OCI-LY7 (cell line): ENCODE measurements at regions not wholly inside any gene's neighbourhood (a gene's known extent, or its start where the extent isn't known, plus 50 kb on each side); places are given as distances from the start of the nearest gene placed in this dataset.
"Not testable (repeated sequence)": the region's sequence is repeated elsewhere in the genome, so short reads cannot be mapped to it uniquely, and the experiment has no call there.

Experiments used
- BruUV-seq: library from RNA; stranded (reverse); fragments of 400-500 nt; replicated peaks from 2 replicates; lab custom pipeline; 2021; lab: Mats Ljungman, UMichigan
- CTCF ChIA-PET: fragments of 300-600 bp; sonication (Branson Sonifier 250); formaldehyde crosslinking; loops from one replicate; lab custom pipeline; 2022; ENCODE audit warnings: antibody characterized with exemption; ENCODE audit not compliant: unreplicated experiment; lab: Charles Lee
- POLR2A ChIA-PET: fragments of 300-600 bp; sonication (Branson Sonifier 250); formaldehyde crosslinking; loops from one replicate; lab custom pipeline; 2022; ENCODE audit warnings: antibody characterized with exemption; lab: Charles Lee
- DNase-seq: peaks from one replicate; pipeline ENCODE4 v3.0.0-alpha.2; 2015; ENCODE audit warnings: low spot score
- H2AFZ ChIP-seq: fragments of 200-600 bp; sonication (generic), shearing (Covaris generic); 2 replicates; pipeline ENCODE4 v1.6.1; 2014; ENCODE audit warnings: mild to moderate bottlenecking, antibody characterized with exemption, low read length, moderate library complexity
- H3K27ac ChIP-seq: fragments of 200-600 bp; sonication (generic); 2 replicates; pipeline ENCODE4 v1.5.1; 2014; ENCODE audit warnings: mixed run types, low read depth, mild to moderate bottlenecking, moderate library complexity, low read length, inconsistent platforms; ENCODE audit not compliant: poor library complexity, severe bottlenecking
- H3K36me3 ChIP-seq: fragments of 200-600 bp; sonication (generic); 2 replicates; pipeline ENCODE4 v1.6.1; 2014; ENCODE audit warnings: mild to moderate bottlenecking, antibody characterized with exemption, low read length, moderate library complexity, mixed read lengths; ENCODE audit not compliant: insufficient read depth
- H3K4me1 ChIP-seq: fragments of 200-600 bp; sonication (generic); 2 replicates; pipeline ENCODE4 v1.5.1; 2014; ENCODE audit warnings: mild to moderate bottlenecking, low read length; ENCODE audit not compliant: insufficient read depth, poor library complexity, severe bottlenecking
- H3K4me2 ChIP-seq: fragments of 200-600 bp; sonication (generic); 2 replicates; pipeline ENCODE4 v1.6.1; 2014; ENCODE audit warnings: mild to moderate bottlenecking, low read length
- H3K4me3 ChIP-seq: fragments of 200-600 bp; sonication (generic); 2 replicates; pipeline ENCODE4 v1.5.1; 2014; ENCODE audit warnings: mild to moderate bottlenecking, low read depth, low read length; ENCODE audit not compliant: poor library complexity, severe bottlenecking
- H3K79me2 ChIP-seq: fragments of 200-600 bp; sonication (generic); 2 replicates; pipeline ENCODE4 v1.6.1; 2016; ENCODE audit warnings: low read depth, mild to moderate bottlenecking, low read length, moderate library complexity, mixed read lengths; ENCODE audit not compliant: insufficient read depth
- H3K9me2 ChIP-seq: fragments of 200-600 bp; sonication (generic); 2 replicates; pipeline ENCODE4 v1.6.1; 2016; ENCODE audit warnings: mild to moderate bottlenecking, low read length, mixed read lengths; ENCODE audit not compliant: insufficient read depth
- H3K9me3 ChIP-seq: fragments of 200-600 bp; sonication (generic); 2 replicates; pipeline ENCODE4 v1.6.1; 2014; ENCODE audit warnings: mild to moderate bottlenecking, mixed run types, low read length, mixed read lengths
- H4K20me1 ChIP-seq: fragments of 200-600 bp; sonication (generic); 2 replicates; pipeline ENCODE4 v1.6.1; 2014; ENCODE audit warnings: mild to moderate bottlenecking, antibody characterized with exemption, low read length, moderate library complexity, mixed read lengths; ENCODE audit not compliant: insufficient read depth
- CTCF ChIP-seq: fragments of 200-600 bp; sonication (generic); conservative IDR thresholded peaks from 2 replicates; pipeline ENCODE4 v1.5.1; 2014; ENCODE audit warnings: mild to moderate bottlenecking, antibody characterized with exemption, low read length, moderate library complexity, mixed read lengths
- EZH2phosphoT487 ChIP-seq: fragments of 200-600 bp; sonication (generic); IDR thresholded peaks from 2 replicates; pipeline ENCODE4 v1.6.1; 2018; ENCODE audit warnings: low read depth, borderline replicate concordance, mild to moderate bottlenecking, mixed run types, antibody characterized with exemption, low read length, moderate library complexity, mixed read lengths
- intact Hi-C: fragments of 100-400 bp; cut with micrococcal nuclease; formaldehyde crosslinking; loops from one replicate; pipeline ENCODE4 v1.10.0; 2022; ENCODE audit not compliant: unreplicated experiment

- Histone ChIP-seq H3K36me3 (no peaks in the 10 kb centered on the region), H3K4me1 (peaks cover 7% of the 10 kb centered on the region), H3K9me3 (no peaks in the 10 kb centered on the region), H3K79me2 (no peaks in the 10 kb centered on the region), H2AFZ (no peak overlapping the region), H3K4me2 (no peak overlapping the region), H3K4me3 (no peak overlapping the region), H3K27ac (no peak overlapping the region), H4K20me1 (no peaks in the 10 kb centered on the region), H3K9me2 (no peaks in the 10 kb centered on the region)
- ChIA-PET POLR2A (interaction anchor here (1.0 to 3.4 kb wide), 3 partner anchors 8 to 17 kb away, joined by 3 to 15 read pairs (median 4); no protein-coding TSS in a partner anchor), CTCF (no interaction called here)
- intact Hi-C loops, result no loop called here
- TF ChIP-seq EZH2phosphoT487 (no peak), CTCF (no peak)
- DNase-seq, result no peak
- no TSS peak for BruUV-seq
Measured at GRCh38 chr5:143521141-143521540, 117.7 kb upstream of the NR3C1 start.

GRCh38 chr5:143519215-143519614 lies 115.7 kb upstream of the NR3C1 start:
- H3K9me3 ChIP-seq, H4K20me1 ChIP-seq, DNase-seq, H2AFZ ChIP-seq, H3K27ac ChIP-seq, CTCF ChIA-PET, H3K4me3 ChIP-seq, intact Hi-C loops, H3K79me2 ChIP-seq, BruUV-seq, H3K9me2 ChIP-seq, H3K4me2 ChIP-seq, H3K4me1 ChIP-seq, H3K36me3 ChIP-seq: not testable (repeated sequence)
- POLR2A ChIA-PET, result interaction anchor here (0.6 to 3.4 kb wide), 2 partner anchors 8 to 187 kb away, joined by 3 to 15 read pairs; no protein-coding TSS in a partner anchor

GRCh38 chr5:143517824-143518223 lies 114.3 kb upstream of the NR3C1 start:
- CTCF ChIA-PET, result not testable (repeated sequence)
- POLR2A ChIA-PET, result interaction anchor here (0.9 to 1.2 kb wide), 2 partner anchors 10 to 20 kb away, joined by 4 to 5 read pairs; no protein-coding TSS in a partner anchor

GRCh38 chr5:143516249-143516648 lies 112.8 kb upstream of the NR3C1 start:
- peaks cover 8% of the 10 kb centered on the region for H3K4me1 ChIP-seq
- H3K4me2 ChIP-seq, result 0 out of 2 replicates have a peak overlapping the region, but pooled peaks have one; percentile 5
- H3K9me2 ChIP-seq, result no peaks in the 10 kb centered on the region
- H4K20me1 ChIP-seq, result no peaks in the 10 kb centered on the region
- CTCF ChIA-PET, result no interaction called here
- H2AFZ ChIP-seq, result peak overlapping the region; percentile 18; the same call in 1 of the 2 replicates
- H3K9me3 ChIP-seq, result no peaks in the 10 kb centered on the region
- TF ChIP-seq CTCF (no peak), EZH2phosphoT487 (no peak)
- H3K36me3 ChIP-seq, result no peaks in the 10 kb centered on the region
- H3K27ac ChIP-seq, result no peak overlapping the region
- intact Hi-C loops, result no loop called here
- H3K4me3 ChIP-seq, result no peak overlapping the region
- POLR2A ChIA-PET, result no interaction called here
- no peaks in the 10 kb centered on the region for H3K79me2 ChIP-seq
- no TSS peak for BruUV-seq
- DNase-seq, result peak; percentile 13

More at GRCh38 chr5:143517824-143518223, 114.3 kb upstream of the NR3C1 start:
- H3K79me2 ChIP-seq, H3K36me3 ChIP-seq, H3K27ac ChIP-seq, DNase-seq, H4K20me1 ChIP-seq, H3K9me3 ChIP-seq, H2AFZ ChIP-seq, H3K4me2 ChIP-seq, intact Hi-C loops, H3K4me1 ChIP-seq, H3K4me3 ChIP-seq, H3K9me2 ChIP-seq, BruUV-seq: not testable (repeated sequence)
